Right cardiac atrium (tissue), 5 donors: ENCODE measurements at regions not wholly inside any gene's neighbourhood (a gene's known extent, or its start where the extent isn't known, plus 50 kb on each side); places are given as distances from the start of the nearest gene placed in this dataset.

Experiments
- ATAC-seq, 2 donors: fragments of 200-7000 bp; cut with Tn5 transposase; one replicate each; pipeline versions ENCODE4 v1.8.0 to v1.9.1; 2020; ENCODE audit warnings: moderate library complexity in 2 of 2, mild to moderate bottlenecking in 1 of 2
- DNase-seq, 3 donors: peaks; one replicate each; pipeline ENCODE4 v3.0.0-alpha.2; 2020
- H3K27ac ChIP-seq: one replicate; pipeline ENCODE4 v1.5.1; 2013; ENCODE audit warnings: mild to moderate bottlenecking, low read length, control low read depth, moderate library complexity
- H3K27me3 ChIP-seq: one replicate; pipeline ENCODE4 v1.6.1; 2013; ENCODE audit not compliant: control insufficient read depth, insufficient read depth
- H3K4me1 ChIP-seq: one replicate; pipeline ENCODE4 v1.6.1; 2013; ENCODE audit warnings: low read length; ENCODE audit not compliant: control insufficient read depth, insufficient read depth
- H3K4me3 ChIP-seq: one replicate; pipeline ENCODE4 v1.5.1; 2013; ENCODE audit warnings: low read length, control low read depth
- H3K9me3 ChIP-seq: one replicate; pipeline ENCODE4 v1.6.1; 2013; ENCODE audit warnings: low read length; ENCODE audit not compliant: control insufficient read depth
- WGBS: extraction: QIAGEN DNeasy Blood & Tissue Kit; methylation state at CpG from one replicate; pipeline ENCODE4 v1.1.7; 2013; 5-methylcytosine and 5-hydroxymethylcytosine counted together
- intact Hi-C, 4 donors: fragments of 100-400 bp; cut with DNase I; formaldehyde crosslinking; loops; one replicate each; pipeline versions ENCODE4 v1.11.0 to v1.14.0; 2022 to 2023
- donor health status: healthy with polysubstance abuse.
- donor health status: DM: no; HTN: yes; CAD: no.
- donor health status: DM: no; HTN: no; CAD: no.
- donor health status: DM: no; HTN: yes; CAD: no; lungs with severe emphysema.
- donor health status: DM: yes; HTN: yes; CAD: no.

- Histone ChIP-seq H3K27me3 (no peaks in the 10 kb centered on the region), H3K4me3 (no peak overlapping the region), H3K9me3 (no peaks in the 10 kb centered on the region), H3K27ac (no peak overlapping the region), H3K4me1 (peaks cover 3% of the 10 kb centered on the region)
- intact Hi-C loops = no loop called here
- ATAC-seq = no peak
- 89% methylated on average over 19 of the region's 19 CpGs for WGBS
- DNase-seq = no peak
These were observed 171.8 kb downstream of the CTTN start for GRCh38 chr11:70569996-70570692.

- H3K27me3 ChIP-seq = no peaks in the 10 kb centered on the region
- H3K4me3 ChIP-seq = no peak overlapping the region
- intact Hi-C loops = no loop called here
- H3K9me3 ChIP-seq = no peaks in the 10 kb centered on the region
- DNase-seq (no peak), ATAC-seq (no peak)
- WGBS = 83% methylated on average over 11 of the region's 11 CpGs
- H3K4me1 ChIP-seq = peaks cover 3% of the 10 kb centered on the region
- no peak overlapping the region for H3K27ac ChIP-seq
These were observed 172.5 kb downstream of the CTTN start for GRCh38 chr11:70570693-70571395.

GRCh38 chr11:70572974-70573260 lies 174.6 kb downstream of the CTTN start:
- no peak overlapping the region for H3K4me3 ChIP-seq
- ATAC-seq (no peak), DNase-seq (no peak)
- intact Hi-C loops = no loop called here
- WGBS = 96% methylated on average over 18 of the region's 18 CpGs
- no peaks in the 10 kb centered on the region for H3K9me3 ChIP-seq
- H3K27ac ChIP-seq = no peak overlapping the region
- H3K27me3 ChIP-seq = no peaks in the 10 kb centered on the region
- peaks cover 3% of the 10 kb centered on the region for H3K4me1 ChIP-seq

GRCh38 chr11:70573701-70574151 lies 175.4 kb downstream of the CTTN start:
- intact Hi-C loops = no loop called here
- ATAC-seq (no peak), DNase-seq (no peak)
- Histone ChIP-seq H3K9me3 (no peaks in the 10 kb centered on the region), H3K4me3 (no peak overlapping the region), H3K4me1 (peaks cover 2% of the 10 kb centered on the region), H3K27me3 (no peaks in the 10 kb centered on the region), H3K27ac (no peak overlapping the region)
- 81% methylated on average over 13 of the region's 13 CpGs for WGBS

- H3K27ac ChIP-seq = no peak overlapping the region
- H3K27me3 ChIP-seq = no peaks in the 10 kb centered on the region
- ATAC-seq = no peak
- intact Hi-C loops = no loop called here
- no peaks in the 10 kb centered on the region for H3K9me3 ChIP-seq
- no peak for DNase-seq
- no peak overlapping the region for H3K4me3 ChIP-seq
- no peaks in the 10 kb centered on the region for H3K4me1 ChIP-seq
- WGBS = 81% methylated on average over 12 of the region's 12 CpGs
These were observed 176.5 kb downstream of the CTTN start for GRCh38 chr11:70574725-70575347.

GRCh38 chr11:70575396-70576060 lies 177.2 kb downstream of the CTTN start:
- Histone ChIP-seq H3K4me3 (no peak overlapping the region), H3K9me3 (no peaks in the 10 kb centered on the region), H3K27me3 (no peaks in the 10 kb centered on the region), H3K4me1 (no peaks in the 10 kb centered on the region), H3K27ac (no peak overlapping the region)
- ATAC-seq = no peak
- intact Hi-C loops = no loop called here
- no peak for DNase-seq
- WGBS = 77% methylated on average over 12 of the region's 12 CpGs

GRCh38 chr11:70577258-70577603 lies 178.9 kb downstream of the CTTN start:
- Histone ChIP-seq H3K9me3 (no peaks in the 10 kb centered on the region), H3K27ac (no peak overlapping the region), H3K4me1 (no peaks in the 10 kb centered on the region), H3K4me3 (no peak overlapping the region), H3K27me3 (no peaks in the 10 kb centered on the region)
- WGBS = 71% methylated on average over 7 of the region's 7 CpGs
- no peak for DNase-seq
- no peak for ATAC-seq
- intact Hi-C loops = no loop called here

GRCh38 chr11:70577948-70578347 lies 179.6 kb downstream of the CTTN start:
- 77% methylated on average over 14 of the region's 14 CpGs for WGBS
- no peak overlapping the region for H3K4me3 ChIP-seq
- DNase-seq (no peak), ATAC-seq (no peak)
- no peaks in the 10 kb centered on the region for H3K4me1 ChIP-seq
- no peaks in the 10 kb centered on the region for H3K27me3 ChIP-seq
- no peaks in the 10 kb centered on the region for H3K9me3 ChIP-seq
- no peak overlapping the region for H3K27ac ChIP-seq
- intact Hi-C loops = no loop called here

GRCh38 chr11:70578371-70578770 lies 180.0 kb downstream of the CTTN start:
- ATAC-seq = no peak
- H3K27me3 ChIP-seq = no peaks in the 10 kb centered on the region
- H3K27ac ChIP-seq = no peak overlapping the region
- no peaks in the 10 kb centered on the region for H3K4me1 ChIP-seq
- H3K4me3 ChIP-seq = no peak overlapping the region
- WGBS = 90% methylated on average over 14 of the region's 14 CpGs
- no peak for DNase-seq
- H3K9me3 ChIP-seq = no peaks in the 10 kb centered on the region
- intact Hi-C loops = no loop called here

- Histone ChIP-seq H3K4me1 (no peaks in the 10 kb centered on the region), H3K27ac (no peak overlapping the region), H3K9me3 (no peaks in the 10 kb centered on the region), H3K4me3 (no peak overlapping the region), H3K27me3 (no peaks in the 10 kb centered on the region)
- WGBS = 85% methylated on average over 9 of the region's 9 CpGs
- intact Hi-C loops = no loop called here
- ATAC-seq = no peak
- no peak for DNase-seq
These were observed 180.5 kb downstream of the CTTN start for GRCh38 chr11:70578831-70579230.

- H3K27me3 ChIP-seq = no peaks in the 10 kb centered on the region
- H3K4me3 ChIP-seq = no peak overlapping the region
- intact Hi-C loops = no loop called here
- no peak for ATAC-seq
- H3K4me1 ChIP-seq = no peaks in the 10 kb centered on the region
- WGBS = 85% methylated on average over 14 of the region's 14 CpGs
- H3K9me3 ChIP-seq = no peaks in the 10 kb centered on the region
- no peak for DNase-seq
- no peak overlapping the region for H3K27ac ChIP-seq
These were observed 181.1 kb downstream of the CTTN start for GRCh38 chr11:70579316-70579955.
